HG02623 (cell line): ENCODE measurements at regions not wholly inside any gene's neighbourhood (a gene's known extent, or its start where the extent isn't known, plus 50 kb on each side); places are given as distances from the start of the nearest gene placed in this dataset.
"Not testable (repeated sequence)": the region's sequence is repeated elsewhere in the genome, so short reads cannot be mapped to it uniquely, and the experiment has no call there.

Experiments
- ATAC-seq: cut with Tn5 transposase; IDR thresholded peaks from one replicate; pipeline ENCODE4 v1.9.1; 2021; ENCODE audit warnings: moderate library complexity; ENCODE audit not compliant: unreplicated experiment

GRCh38 chrX:1140236-1140681 lies 72.2 kb downstream of the CRLF2 start:
- no peak for ATAC-seq

GRCh38 chrX:1139185-1139500 lies 73.3 kb downstream of the CRLF2 start:
- no peak for ATAC-seq

- no peak for ATAC-seq
Measured at GRCh38 chrX:1138476-1139184, 73.8 kb downstream of the CRLF2 start.

GRCh38 chrX:1137531-1137930 lies 74.9 kb downstream of the CRLF2 start:
- ATAC-seq: no peak

- ATAC-seq: not testable (repeated sequence)
Measured at GRCh38 chrX:1136582-1136981, 75.9 kb downstream of the CRLF2 start.

GRCh38 chrX:1134976-1135375 lies 77.5 kb downstream of the CRLF2 start:
- ATAC-seq: no peak

- ATAC-seq: no peak
Measured at GRCh38 chrX:1134156-1134555, 78.3 kb downstream of the CRLF2 start.

GRCh38 chrX:1126738-1127137 lies 85.7 kb downstream of the CRLF2 start:
- ATAC-seq: no peak

- ATAC-seq: no peak
Measured at GRCh38 chrX:1124531-1124930, 87.9 kb downstream of the CRLF2 start.

- ATAC-seq: not testable (repeated sequence)
Measured at GRCh38 chrX:1122851-1123250, 89.6 kb downstream of the CRLF2 start.

- ATAC-seq: no peak
Measured at GRCh38 chrX:1119275-1119674, 93.2 kb downstream of the CRLF2 start.

GRCh38 chrX:1118572-1119199 lies 93.8 kb downstream of the CRLF2 start:
- no peak for ATAC-seq

GRCh38 chrX:1115411-1115810 lies 97.0 kb downstream of the CRLF2 start:
- ATAC-seq: not testable (repeated sequence)

- no peak for ATAC-seq
Measured at GRCh38 chrX:1112321-1112720, 100.1 kb downstream of the CRLF2 start.

GRCh38 chrX:1111601-1112300 lies 100.7 kb downstream of the CRLF2 start:
- ATAC-seq: no peak

GRCh38 chrX:1109580-1110119 lies 102.8 kb downstream of the CRLF2 start:
- no peak for ATAC-seq

GRCh38 chrX:1108501-1109445 lies 103.7 kb downstream of the CRLF2 start:
- no peak for ATAC-seq

GRCh38 chrX:1106478-1107210 lies 105.8 kb downstream of the CRLF2 start:
- no peak for ATAC-seq

GRCh38 chrX:1105671-1106419 lies 106.6 kb downstream of the CRLF2 start:
- no peak for ATAC-seq
